ENCODE measurements at regions not wholly inside any gene's neighbourhood (a gene's known extent, or its start where the extent isn't known, plus 50 kb on each side); places are given as distances from the start of the nearest gene placed in this dataset.

GRCh38 chr20:53748821-53749421, 155.3 kb upstream of the ZNF217 start:
- TF ChIP-seq, protein P1, sequence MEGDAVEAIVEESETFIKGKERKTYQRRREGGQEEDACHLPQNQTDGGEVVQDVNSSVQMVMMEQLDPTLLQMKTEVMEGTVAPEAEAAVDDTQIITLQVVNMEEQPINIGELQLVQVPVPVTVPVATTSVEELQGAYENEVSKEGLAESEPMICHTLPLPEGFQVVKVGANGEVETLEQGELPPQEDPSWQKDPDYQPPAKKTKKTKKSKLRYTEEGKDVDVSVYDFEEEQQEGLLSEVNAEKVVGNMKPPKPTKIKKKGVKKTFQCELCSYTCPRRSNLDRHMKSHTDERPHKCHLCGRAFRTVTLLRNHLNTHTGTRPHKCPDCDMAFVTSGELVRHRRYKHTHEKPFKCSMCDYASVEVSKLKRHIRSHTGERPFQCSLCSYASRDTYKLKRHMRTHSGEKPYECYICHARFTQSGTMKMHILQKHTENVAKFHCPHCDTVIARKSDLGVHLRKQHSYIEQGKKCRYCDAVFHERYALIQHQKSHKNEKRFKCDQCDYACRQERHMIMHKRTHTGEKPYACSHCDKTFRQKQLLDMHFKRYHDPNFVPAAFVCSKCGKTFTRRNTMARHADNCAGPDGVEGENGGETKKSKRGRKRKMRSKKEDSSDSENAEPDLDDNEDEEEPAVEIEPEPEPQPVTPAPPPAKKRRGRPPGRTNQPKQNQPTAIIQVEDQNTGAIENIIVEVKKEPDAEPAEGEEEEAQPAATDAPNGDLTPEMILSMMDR (conservative IDR thresholded peaks at IDR 0.05; ENCODE audit: low read depth, low read length) = no peak
- no peak for TF ChIP-seq POLR2A (IDR thresholded peaks at IDR 0.05; ENCODE audit: low read depth, low read length)
- no peak for TF ChIP-seq RCOR1 (IDR thresholded peaks at IDR 0.05; ENCODE audit: insufficient replicate concordance, low read length)
- TF ChIP-seq MAFK (IDR thresholded peaks at IDR 0.05; ENCODE audit: low read depth, low read length) = no peak
- TF ChIP-seq USF2 (IDR thresholded peaks at IDR 0.05; ENCODE audit: low read depth, low read length) = no peak
- no peak for TF ChIP-seq SMC3 (IDR thresholded peaks at IDR 0.05; ENCODE audit: low read depth, low read length)
- TF ChIP-seq MXI1 (IDR thresholded peaks at IDR 0.05; ENCODE audit: borderline replicate concordance, low read depth, low read length) = no peak
- TF ChIP-seq CEBPB (IDR thresholded peaks at IDR 0.05; ENCODE audit: low read depth, low read length) = 0 out of 2 replicates have a peak, but pooled peaks have one; percentile 18
- TF ChIP-seq RAD21 (IDR thresholded peaks at IDR 0.05; ENCODE audit: low read length) = no peak
- TF ChIP-seq CHD1 (IDR thresholded peaks at IDR 0.05; ENCODE audit: low read depth, low read length) = no peak
- TF ChIP-seq ELK1 (IDR thresholded peaks at IDR 0.05; ENCODE audit: borderline replicate concordance, low read depth, low read length) = no peak
- TF ChIP-seq FOS (IDR thresholded peaks at IDR 0.05; ENCODE audit: low read depth, low read length) = no peak

All from IMR-90 (cell line).